ENCODE measurements at regions not wholly inside any gene's neighbourhood (a gene's known extent, or its start where the extent isn't known, plus 50 kb on each side); places are given as distances from the start of the nearest gene placed in this dataset.

- ChIA-PET CTCF (no interaction called here), POLR2A (no interaction called here)
- no peak for DNase-seq (ENCODE audit: extremely low spot score)
- no peak for TF ChIP-seq CTCF (IDR thresholded peaks at IDR 0.05; ENCODE audit: control extremely low read depth, extremely low read depth, low read depth, missing control alignments)
Measured at GRCh38 chr5:97914483-97914882, 731.4 kb upstream of the RIOK2 start.

- ChIA-PET POLR2A (no interaction called here), CTCF (no interaction called here)
- no peak for DNase-seq (ENCODE audit: extremely low spot score)
- TF ChIP-seq CTCF (IDR thresholded peaks at IDR 0.05; ENCODE audit: control extremely low read depth, extremely low read depth, low read depth, missing control alignments), result no peak
Measured at GRCh38 chr5:97915106-97915505, 732.1 kb upstream of the RIOK2 start.

- DNase-seq (ENCODE audit: extremely low spot score), result no peak
- CTCF ChIA-PET, result no interaction called here
- no peak for TF ChIP-seq CTCF (IDR thresholded peaks at IDR 0.05; ENCODE audit: control extremely low read depth, extremely low read depth, low read depth, missing control alignments)
- POLR2A ChIA-PET, result no interaction called here
Measured at GRCh38 chr5:97918057-97918456, 735.0 kb upstream of the RIOK2 start.

- CTCF ChIA-PET, result no interaction called here
- no peak for DNase-seq (ENCODE audit: extremely low spot score)
- POLR2A ChIA-PET, result no interaction called here
- TF ChIP-seq CTCF (IDR thresholded peaks at IDR 0.05; ENCODE audit: control extremely low read depth, extremely low read depth, low read depth, missing control alignments), result no peak
Measured at GRCh38 chr5:97918620-97919019, 735.6 kb upstream of the RIOK2 start.

- POLR2A ChIA-PET, result no interaction called here
- CTCF ChIA-PET, result interaction anchor here (1.2 kb wide), 1 partner anchor 9 kb away, joined by 3 read pairs; no protein-coding TSS in a partner anchor
- no peak for DNase-seq (ENCODE audit: extremely low spot score)
- no peak for TF ChIP-seq CTCF (IDR thresholded peaks at IDR 0.05; ENCODE audit: control extremely low read depth, extremely low read depth, low read depth, missing control alignments)
Measured at GRCh38 chr5:97919719-97920118, 736.7 kb upstream of the RIOK2 start.

GRCh38 chr5:97922776-97923175, 739.7 kb upstream of the RIOK2 start:
- POLR2A ChIA-PET, result no interaction called here

More at GRCh38 chr5:97922776-97923175, 739.7 kb upstream of the RIOK2 start:
- CTCF ChIA-PET, result interaction anchor here (1.7 kb wide), 1 partner anchor 16 kb away, joined by 4 read pairs; no protein-coding TSS in a partner anchor
- DNase-seq (ENCODE audit: extremely low spot score), result no peak
- TF ChIP-seq CTCF (IDR thresholded peaks at IDR 0.05; ENCODE audit: control extremely low read depth, extremely low read depth, low read depth, missing control alignments), result no peak

Data from GM10248 (cell line).